Stimulated activated CD8-positive, alpha-beta memory T cell treated with anti-CD3 and anti-CD28 coated beads, Interleukin-15, amount 100 ng/mL, for 4 hours (primary cell): ENCODE measurements at regions not wholly inside any gene's neighbourhood (a gene's known extent, or its start where the extent isn't known, plus 50 kb on each side); places are given as distances from the start of the nearest gene placed in this dataset.
"Not testable (repeated sequence)": the region's sequence is repeated elsewhere in the genome, so short reads cannot be mapped to it uniquely, and the experiment has no call there.

Experiments used
- DNase-seq, 2 donors: peaks; one replicate each; pipeline ENCODE4 v3.0.0-alpha.2; 2020; ENCODE audit warnings: low read depth in 2 of 2

GRCh38 chr3:71998995-71999673 is 214.2 kb upstream of the PROK2 start:
- DNase-seq = no peak

DNA sequence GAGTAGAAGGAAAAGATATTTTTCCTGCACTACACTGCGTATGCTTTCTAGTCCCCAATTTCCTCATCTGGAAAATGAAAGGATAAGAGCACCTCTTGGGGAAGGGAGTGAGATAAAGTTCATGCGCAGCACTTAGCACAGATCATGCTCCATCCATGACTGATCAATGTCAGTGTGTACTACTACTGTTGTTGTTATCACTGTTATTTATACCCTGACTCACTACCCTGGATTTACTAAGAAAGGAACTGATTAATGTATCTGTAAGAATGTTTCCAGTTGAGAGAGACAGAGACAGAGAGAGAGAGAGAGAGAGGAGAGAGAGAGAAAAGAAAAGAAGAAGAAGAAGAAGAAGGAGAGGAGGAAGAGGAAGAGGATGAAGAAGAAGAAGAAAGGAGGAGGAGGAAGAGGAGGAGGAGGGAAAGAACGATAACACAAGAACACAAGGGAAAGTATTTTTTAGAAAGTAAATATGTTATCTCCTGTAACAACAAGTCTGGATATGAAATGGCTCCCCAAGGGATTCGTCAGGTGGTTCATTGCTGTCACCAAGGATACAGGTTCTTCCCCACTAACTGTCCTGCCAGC is 212.2 kb upstream of the PROK2 start:
- DNase-seq = no peak

DNA sequence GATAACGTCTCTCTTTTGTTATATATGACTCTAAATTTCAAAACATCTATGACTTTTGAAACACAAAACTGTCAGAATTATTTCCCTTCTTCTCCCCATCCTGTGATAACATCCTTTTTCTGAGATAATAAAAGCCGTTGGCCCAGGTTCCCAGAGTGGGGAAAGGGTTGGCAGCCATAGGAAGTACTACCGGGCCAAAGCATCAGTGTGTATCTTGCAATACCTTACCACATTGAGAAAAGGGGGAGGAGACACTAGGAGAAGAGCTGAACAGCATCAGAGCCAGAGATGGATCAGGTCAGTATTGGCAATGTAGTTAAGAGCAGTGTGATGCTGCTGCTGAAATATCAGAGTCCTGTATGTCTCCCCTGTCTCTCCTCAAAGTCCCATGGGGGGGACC is 210.0 kb upstream of the PROK2 start:
- DNase-seq = no peak

GRCh38 chr3:71994203-71994602 is 209.3 kb upstream of the PROK2 start:
- no peak for DNase-seq

DNA sequence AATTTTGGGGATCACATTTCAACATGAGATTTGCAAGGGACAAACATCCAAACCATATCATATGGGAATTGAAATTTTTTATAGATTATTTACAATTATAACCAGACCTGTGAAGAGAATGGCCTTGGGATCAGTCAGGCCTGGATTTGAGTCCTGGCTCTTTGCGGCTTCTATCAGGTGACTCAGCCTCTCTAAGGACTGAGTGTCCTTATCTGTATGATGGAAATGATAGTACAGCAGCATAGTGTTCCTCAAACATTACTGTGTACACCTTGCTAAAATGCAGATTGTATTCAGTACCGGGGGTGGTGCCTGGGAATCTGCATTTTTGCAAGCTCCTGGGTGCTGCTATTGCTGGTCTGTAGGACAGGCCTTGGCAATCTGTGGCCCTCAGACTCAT is 206.7 kb upstream of the PROK2 start:
- DNase-seq = no peak

DNA sequence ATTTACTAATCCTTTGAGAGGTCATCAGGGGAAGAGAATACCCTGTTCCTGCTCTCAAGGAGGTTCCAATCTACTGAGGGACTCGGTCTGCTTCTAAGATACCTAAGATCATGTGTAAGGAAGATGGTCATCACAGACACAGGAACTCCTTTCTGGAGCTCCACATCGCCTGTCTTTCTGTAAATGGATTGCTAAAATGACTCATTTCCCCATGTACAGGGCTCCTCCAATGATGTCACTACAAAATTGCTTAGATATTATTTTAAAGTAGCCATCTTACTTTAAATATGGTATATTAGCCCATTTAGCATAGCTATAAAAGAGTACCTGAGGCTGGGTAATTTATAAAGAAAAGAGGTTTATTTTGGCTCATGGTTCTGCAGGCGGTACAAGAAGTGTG is 206.1 kb upstream of the PROK2 start:
- DNase-seq = no peak

GRCh38 chr3:71990545-71990944 is 205.6 kb upstream of the PROK2 start:
- no peak for DNase-seq

DNA sequence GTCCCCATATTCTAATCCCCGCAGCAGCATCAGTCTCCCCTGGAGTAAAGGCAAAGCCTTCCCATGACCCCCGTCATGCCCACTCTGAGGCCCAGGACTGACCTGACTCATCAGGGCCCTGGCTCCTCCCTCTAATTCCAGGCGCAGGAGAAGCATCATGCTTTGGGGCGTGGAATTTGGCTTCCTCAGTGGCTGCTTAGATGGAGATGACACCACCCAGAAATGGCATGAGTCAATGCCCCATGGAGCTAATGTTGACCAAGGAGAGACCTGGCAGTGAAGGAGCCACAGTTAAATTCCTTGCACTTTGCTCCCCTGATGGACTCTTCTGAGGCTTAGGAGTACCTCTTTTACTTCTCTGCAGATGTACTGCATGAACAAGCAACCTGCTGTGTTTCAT is 204.2 kb upstream of the PROK2 start:
- DNase-seq = no peak

DNA sequence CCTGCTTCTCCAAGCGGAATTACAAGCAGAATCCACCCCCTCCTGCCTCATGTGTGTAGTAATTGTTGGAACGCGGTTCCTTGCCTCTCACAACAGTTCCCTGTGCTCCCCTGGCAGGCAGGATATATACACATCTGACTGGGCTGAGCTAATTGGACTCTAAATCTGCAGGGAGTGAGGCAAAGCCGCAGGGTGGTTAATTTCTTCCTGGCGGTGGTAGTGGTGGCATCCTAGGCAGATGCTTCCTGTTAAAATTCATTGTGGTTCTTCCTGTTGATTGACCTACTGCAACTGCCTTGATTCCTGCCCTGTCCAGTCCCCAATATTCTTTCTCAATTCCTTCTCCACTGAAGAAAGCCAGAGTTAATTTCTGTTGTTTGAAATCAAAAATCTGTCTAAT is 202.9 kb upstream of the PROK2 start:
- DNase-seq = no peak

- DNase-seq = no peak
These were observed 202.3 kb upstream of the PROK2 start for GRCh38 chr3:71987089-71987735.

- DNase-seq = no peak
These were observed 201.7 kb upstream of the PROK2 start for GRCh38 chr3:71986606-71987005.

DNA sequence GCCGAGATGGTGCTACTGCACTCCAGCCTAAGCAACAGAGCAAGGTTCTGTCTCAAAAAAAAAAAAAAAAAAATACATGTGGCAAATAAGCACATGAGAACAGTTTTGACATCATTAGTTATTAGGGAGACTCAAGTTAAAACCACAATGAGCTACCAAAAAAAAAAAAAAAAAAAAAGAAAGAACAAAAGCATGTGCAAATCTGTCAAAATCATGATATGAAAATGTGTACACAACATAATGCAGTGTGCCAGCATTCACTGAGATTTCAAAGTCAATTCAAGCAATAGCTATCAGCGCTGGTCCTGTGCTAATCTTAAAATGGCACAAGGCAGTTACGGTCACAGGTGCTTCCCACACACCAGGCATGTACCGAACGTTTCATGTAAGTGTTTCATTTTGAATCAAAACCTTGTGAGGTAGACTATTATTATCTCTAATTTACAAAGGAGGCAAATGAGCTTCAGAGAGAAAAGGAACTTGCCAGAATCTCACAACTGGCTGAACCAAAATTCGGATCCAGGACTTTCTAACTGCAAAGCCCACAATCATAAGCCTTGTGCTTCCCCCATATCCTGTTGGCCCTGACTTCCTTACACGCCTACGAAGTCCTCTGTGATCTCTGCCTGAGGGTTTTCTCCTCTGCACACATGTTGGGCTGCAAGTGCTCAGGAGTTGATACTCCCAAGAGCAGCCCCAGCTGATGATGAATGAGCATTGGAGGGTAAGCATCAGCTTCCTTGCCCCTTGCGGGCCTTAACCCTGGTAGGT is 200.1 kb upstream of the PROK2 start:
- DNase-seq = no peak

DNA sequence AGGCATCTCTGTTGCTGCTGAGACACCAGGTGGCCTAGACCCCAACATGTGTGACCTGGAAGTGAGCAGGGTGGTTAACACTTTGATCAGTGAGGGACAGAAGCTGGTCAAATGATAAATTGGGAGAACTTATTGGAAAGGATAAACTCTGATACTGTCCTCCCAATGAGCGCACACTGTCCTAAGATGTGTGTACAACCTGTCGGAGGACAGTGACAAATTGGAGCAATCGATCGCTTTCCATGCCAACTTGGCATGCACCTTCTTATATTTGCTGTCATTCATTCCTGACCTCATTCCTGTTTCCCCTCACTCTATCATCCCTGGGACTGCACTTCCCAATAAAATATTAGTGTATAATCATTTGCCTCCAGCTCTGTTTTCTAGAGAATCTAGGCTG is 198.7 kb upstream of the PROK2 start:
- DNase-seq = no peak

DNA sequence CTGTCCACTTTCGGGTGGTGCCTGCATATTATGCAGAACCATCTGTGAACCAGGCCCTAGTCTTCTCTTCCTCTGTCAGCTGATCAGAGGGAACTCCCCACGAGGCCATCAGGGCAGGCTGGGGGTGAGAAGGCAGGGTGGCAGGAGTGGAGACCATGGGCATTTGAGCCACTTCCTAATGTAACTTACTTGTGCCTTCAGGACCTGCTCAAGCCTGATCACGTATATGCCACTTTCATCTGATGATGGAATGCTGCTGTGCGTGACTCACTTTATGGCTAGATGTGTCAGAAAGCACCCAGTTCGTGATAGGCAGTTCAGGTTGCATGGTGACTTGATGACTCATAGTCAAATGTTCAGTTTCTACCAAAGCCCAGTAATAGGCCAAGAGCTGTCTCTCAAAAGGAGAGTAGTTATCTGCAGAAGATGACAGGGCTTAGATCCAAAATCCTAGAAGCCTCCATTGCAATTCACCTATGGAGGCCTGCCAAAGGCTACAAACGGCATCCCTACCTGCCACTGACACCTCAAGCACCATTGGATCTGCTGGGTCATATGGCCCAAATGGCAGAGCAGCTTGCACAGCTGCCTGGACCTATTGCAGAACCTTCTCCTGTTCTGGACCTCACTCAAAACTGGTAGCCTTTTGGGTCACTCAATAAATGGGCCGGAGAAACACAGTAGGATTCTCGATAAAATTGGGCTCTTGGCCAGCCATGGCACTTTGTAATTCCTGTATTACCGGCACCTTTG is 197.7 kb upstream of the PROK2 start:
- DNase-seq = not testable (repeated sequence)

DNA sequence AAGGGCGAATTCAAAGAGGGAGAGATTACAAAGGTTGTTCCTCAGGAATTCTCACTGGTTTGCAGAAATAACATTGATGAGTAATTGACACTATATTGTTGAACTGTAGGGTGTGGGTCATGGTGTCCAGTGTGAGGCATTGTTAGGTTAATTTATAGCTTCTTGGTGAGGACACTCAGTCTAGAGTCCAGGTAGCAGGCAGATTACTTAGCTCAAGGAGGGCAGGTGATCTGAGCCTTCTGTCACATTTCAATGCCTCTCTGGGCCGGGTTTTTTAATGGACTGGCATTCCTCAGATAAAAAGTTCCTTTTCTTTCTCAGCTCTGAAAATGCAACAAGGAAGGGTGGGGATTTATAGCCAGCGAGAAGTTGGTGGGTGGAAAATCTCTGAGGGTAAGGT is 194.2 kb upstream of the PROK2 start:
- no peak for DNase-seq

DNA sequence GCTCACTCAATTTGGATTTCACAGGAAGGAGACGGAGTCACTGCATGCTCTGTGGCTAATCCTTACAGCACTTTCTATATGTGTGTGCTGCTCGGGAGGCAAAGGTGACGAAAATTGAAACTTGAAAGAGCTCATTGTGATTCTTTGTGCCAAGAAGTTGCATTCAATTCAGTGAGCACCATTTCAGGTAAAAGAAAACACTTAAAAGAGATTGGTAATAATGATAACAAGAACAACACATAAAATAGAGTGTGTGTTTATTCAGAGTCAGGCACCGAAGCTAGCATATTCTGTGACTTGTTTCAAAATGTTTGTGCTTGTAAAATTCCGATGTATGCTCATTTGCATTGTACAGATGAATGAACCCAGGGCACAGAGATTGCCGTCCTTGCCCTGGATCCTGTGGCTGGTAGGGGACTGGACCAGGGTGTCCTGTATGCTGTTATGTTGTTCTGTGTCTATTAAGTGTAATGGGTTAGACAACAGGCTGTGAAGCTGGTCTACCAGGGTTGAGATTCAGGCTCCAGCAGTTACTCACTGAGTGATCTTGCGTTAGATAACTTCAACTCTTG is 193.3 kb upstream of the PROK2 start:
- DNase-seq = no peak

DNA sequence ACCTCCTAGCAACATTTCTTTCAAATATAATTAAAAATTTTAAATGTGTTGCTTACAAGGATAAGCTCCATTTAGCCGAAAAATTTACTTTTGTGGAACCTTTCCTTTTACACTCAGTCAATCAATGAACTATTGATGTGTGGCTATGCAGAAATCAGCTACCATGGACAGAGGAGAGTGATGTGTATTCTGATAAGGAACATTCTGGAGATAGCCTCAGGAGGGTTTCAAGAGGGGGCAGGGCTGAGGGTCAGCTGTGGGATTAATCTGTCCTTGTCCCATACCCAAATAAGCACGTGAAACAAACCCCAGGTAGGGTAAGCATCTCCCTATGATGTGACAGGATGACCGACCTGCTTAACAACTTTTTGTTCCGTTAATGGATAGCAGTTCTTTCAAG is 192.6 kb upstream of the PROK2 start:
- DNase-seq = no peak

GRCh38 chr3:71975573-71975972 is 190.6 kb upstream of the PROK2 start:
- no peak for DNase-seq

DNA sequence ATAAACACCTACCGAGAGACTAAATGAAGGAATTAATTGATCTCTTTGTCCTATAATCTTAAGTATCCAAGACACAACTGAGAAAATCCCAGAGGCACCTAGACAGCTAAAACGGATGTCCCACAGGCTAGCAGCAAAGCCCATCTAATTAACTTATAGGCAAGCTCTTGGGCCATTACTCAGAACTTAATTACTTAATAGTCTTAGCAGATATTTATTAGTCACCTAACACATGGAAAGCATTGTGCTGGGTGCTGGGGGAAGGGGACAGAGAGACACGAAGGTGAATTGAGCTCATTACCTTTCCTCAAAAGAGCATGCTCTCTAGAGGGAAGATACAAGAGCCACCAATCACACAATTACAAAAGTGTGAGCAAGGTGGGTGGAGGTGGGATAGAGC is 189.8 kb upstream of the PROK2 start:
- no peak for DNase-seq

DNA sequence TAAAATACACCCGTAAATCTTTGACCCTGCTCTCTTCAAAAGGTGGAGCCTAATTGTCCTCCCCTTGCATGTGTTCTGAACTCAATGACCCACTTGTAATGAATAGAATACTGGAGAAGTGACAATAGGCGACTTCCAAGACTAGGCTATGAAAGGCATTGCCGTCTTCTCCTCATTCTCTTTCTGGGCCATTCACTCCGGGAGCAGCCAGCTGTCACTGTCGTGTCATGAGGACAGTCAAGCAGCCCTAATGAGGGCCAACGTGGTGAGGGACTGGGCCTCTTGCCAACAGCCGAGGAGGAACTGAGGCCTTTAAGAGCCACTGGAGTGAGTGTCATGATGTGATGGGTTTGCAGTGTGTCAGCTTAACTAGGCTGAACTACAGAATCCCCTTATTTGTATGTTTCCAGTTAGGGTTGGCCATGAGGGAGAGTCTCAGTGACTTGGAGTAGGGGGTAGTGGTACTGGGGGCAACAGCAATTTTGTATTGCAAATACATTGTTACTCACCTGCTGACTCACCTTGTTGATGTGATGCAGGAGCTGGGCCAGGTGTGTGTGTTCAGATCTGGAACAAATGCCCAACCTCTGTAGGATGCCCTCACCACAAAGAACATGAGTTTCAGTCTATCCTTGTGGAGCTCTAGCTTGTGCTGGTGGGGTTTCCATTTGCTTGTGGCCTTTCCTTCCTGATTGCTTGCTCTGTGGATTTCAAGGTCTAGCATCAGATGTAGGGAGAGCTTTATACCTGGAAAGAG is 188.5 kb upstream of the PROK2 start:
- no peak for DNase-seq

- DNase-seq = no peak
These were observed 187.1 kb upstream of the PROK2 start for GRCh38 chr3:71972031-71972430.
